ENCODE measurements at regions not wholly inside any gene's neighbourhood (a gene's known extent, or its start where the extent isn't known, plus 50 kb on each side); places are given as distances from the start of the nearest gene placed in this dataset.

DNA sequence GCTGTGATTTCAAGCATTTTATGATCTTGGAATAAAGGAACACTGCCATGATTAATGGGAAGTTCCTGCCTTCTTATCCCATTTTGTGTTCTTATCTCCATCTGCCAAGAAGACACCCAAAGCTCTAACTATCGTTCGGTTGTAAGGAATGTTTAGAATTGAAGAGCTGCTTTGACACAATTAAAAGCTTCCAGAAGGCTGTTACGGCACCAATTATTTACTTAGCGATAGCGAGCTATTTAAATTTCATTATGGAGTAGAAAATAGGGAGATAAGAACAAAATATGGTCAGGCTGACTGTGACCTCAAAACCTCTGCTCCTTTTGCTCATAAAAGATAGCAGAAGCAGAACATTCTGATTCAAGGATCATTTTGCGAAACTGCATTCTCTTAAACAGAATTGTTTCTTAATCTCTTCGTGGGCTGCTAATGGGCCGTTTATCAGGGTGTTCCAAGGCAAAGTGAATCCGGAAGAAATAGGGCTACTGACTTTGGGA lies 101.6 kb downstream of the SLC4A3 start:
- TF ChIP-seq, protein P1, sequence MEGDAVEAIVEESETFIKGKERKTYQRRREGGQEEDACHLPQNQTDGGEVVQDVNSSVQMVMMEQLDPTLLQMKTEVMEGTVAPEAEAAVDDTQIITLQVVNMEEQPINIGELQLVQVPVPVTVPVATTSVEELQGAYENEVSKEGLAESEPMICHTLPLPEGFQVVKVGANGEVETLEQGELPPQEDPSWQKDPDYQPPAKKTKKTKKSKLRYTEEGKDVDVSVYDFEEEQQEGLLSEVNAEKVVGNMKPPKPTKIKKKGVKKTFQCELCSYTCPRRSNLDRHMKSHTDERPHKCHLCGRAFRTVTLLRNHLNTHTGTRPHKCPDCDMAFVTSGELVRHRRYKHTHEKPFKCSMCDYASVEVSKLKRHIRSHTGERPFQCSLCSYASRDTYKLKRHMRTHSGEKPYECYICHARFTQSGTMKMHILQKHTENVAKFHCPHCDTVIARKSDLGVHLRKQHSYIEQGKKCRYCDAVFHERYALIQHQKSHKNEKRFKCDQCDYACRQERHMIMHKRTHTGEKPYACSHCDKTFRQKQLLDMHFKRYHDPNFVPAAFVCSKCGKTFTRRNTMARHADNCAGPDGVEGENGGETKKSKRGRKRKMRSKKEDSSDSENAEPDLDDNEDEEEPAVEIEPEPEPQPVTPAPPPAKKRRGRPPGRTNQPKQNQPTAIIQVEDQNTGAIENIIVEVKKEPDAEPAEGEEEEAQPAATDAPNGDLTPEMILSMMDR (conservative IDR thresholded peaks at IDR 0.05; ENCODE audit: low read length), result no peak
- TF ChIP-seq EZH2phosphoT487 (IDR thresholded peaks at IDR 0.05; ENCODE audit: borderline replicate concordance), result no peak

Measured in Loucy (cell line).